ENCODE measurements at regions not wholly inside any gene's neighbourhood (a gene's known extent, or its start where the extent isn't known, plus 50 kb on each side); places are given as distances from the start of the nearest gene placed in this dataset.

GRCh38 chr5:130995851-130996250 lies 169.2 kb downstream of the HINT1 start (continued):
- no peak for TF ChIP-seq ZNF462 (CRISPR knock-in tag; IDR thresholded peaks at IDR 0.05)

- Mint-ChIP-seq H3K4me1 (peaks cover 12% of the 10 kb centered on the region), H3K27me3 (ENCODE audit: insufficient read depth, low read depth, poor library complexity) (peaks cover 8% of the 10 kb centered on the region), H3K27ac (no peak overlapping the region), H3K9me3 (no peaks in the 10 kb centered on the region; the same call in 2 of the 3 replicates), H3K36me3 (ENCODE audit: low read depth) (peaks cover 3% of the 10 kb centered on the region; the same call in 1 of the 3 replicates), H3K4me3 (no peak overlapping the region)
- Histone ChIP-seq H3K4me1 (ENCODE audit: insufficient read depth) (peaks cover 16% of the 10 kb centered on the region; the same call in 1 of the 2 replicates), H3F3A (replicated peaks; ENCODE audit: low read depth) (no peaks in the 10 kb centered on the region), H2AFZ (no peak overlapping the region), H3K4me2 (no peak overlapping the region), H3K79me2 (replicated peaks; ENCODE audit: insufficient read depth) (no peaks in the 10 kb centered on the region), H3K36me3 (ENCODE audit: insufficient read depth) (no peaks in the 10 kb centered on the region), H4K20me1 (replicated peaks; ENCODE audit: insufficient read depth) (no peaks in the 10 kb centered on the region), H3K4me3 (no peak overlapping the region), H3K27me3 (ENCODE audit: insufficient read depth) (no peaks in the 10 kb centered on the region), H3K27ac (ENCODE audit: low read depth) (no peak overlapping the region), H3K9me2 (ENCODE audit: insufficient read depth) (0 out of 2 replicates have a peak, but pooled peaks cover 4% of the 10 kb centered on the region)
- no peak for ATAC-seq
- no peak for DNase-seq (ENCODE audit: low spot score)
- no peak for TF ChIP-seq ZNF331 (CRISPR knock-in tag; IDR thresholded peaks at IDR 0.05; ENCODE audit: low read depth)
- TF ChIP-seq, protein P1, sequence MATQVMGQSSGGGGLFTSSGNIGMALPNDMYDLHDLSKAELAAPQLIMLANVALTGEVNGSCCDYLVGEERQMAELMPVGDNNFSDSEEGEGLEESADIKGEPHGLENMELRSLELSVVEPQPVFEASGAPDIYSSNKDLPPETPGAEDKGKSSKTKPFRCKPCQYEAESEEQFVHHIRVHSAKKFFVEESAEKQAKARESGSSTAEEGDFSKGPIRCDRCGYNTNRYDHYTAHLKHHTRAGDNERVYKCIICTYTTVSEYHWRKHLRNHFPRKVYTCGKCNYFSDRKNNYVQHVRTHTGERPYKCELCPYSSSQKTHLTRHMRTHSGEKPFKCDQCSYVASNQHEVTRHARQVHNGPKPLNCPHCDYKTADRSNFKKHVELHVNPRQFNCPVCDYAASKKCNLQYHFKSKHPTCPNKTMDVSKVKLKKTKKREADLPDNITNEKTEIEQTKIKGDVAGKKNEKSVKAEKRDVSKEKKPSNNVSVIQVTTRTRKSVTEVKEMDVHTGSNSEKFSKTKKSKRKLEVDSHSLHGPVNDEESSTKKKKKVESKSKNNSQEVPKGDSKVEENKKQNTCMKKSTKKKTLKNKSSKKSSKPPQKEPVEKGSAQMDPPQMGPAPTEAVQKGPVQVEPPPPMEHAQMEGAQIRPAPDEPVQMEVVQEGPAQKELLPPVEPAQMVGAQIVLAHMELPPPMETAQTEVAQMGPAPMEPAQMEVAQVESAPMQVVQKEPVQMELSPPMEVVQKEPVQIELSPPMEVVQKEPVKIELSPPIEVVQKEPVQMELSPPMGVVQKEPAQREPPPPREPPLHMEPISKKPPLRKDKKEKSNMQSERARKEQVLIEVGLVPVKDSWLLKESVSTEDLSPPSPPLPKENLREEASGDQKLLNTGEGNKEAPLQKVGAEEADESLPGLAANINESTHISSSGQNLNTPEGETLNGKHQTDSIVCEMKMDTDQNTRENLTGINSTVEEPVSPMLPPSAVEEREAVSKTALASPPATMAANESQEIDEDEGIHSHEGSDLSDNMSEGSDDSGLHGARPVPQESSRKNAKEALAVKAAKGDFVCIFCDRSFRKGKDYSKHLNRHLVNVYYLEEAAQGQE (IDR thresholded peaks at IDR 0.05; ENCODE audit: unreplicated experiment) = no peak
- no peak for TF ChIP-seq CREB1 (CRISPR knock-in tag; IDR thresholded peaks at IDR 0.05; ENCODE audit: low read depth)
- no peak for TF ChIP-seq JUNB (IDR thresholded peaks at IDR 0.05; ENCODE audit: unreplicated experiment)
- TF ChIP-seq STAT1 (IDR thresholded peaks at IDR 0.05; ENCODE audit: unreplicated experiment) = no peak
- TF ChIP-seq ZNF114 (CRISPR knock-in tag; IDR thresholded peaks at IDR 0.05) = no peak
- TF ChIP-seq NANOG (IDR thresholded peaks at IDR 0.05; ENCODE audit: borderline replicate concordance) = no peak
- no peak for TF ChIP-seq EZH2 (IDR thresholded peaks at IDR 0.05; ENCODE audit: low read depth, unreplicated experiment)
Measured at GRCh38 chr5:130995254-130995515, 169.9 kb downstream of the HINT1 start.

Measured in GM23338 (cell line).